PFSK-1 (cell line): ENCODE measurements at regions not wholly inside any gene's neighbourhood (a gene's known extent, or its start where the extent isn't known, plus 50 kb on each side); places are given as distances from the start of the nearest gene placed in this dataset.

Experiments used
- POLR2AphosphoS5 ChIP-seq: IDR thresholded peaks from 2 replicates; pipeline ENCODE4 v1.6.1; 2012; ENCODE audit warnings: low read depth, mild to moderate bottlenecking, control low read depth, low read length, moderate library complexity
- SIN3A ChIP-seq: IDR thresholded peaks from 2 replicates; pipeline ENCODE4 v1.6.1; 2012; ENCODE audit warnings: mild to moderate bottlenecking, low read length, moderate library complexity, borderline replicate concordance; ENCODE audit not compliant: insufficient read depth
- TAF1 ChIP-seq: IDR thresholded peaks from 2 replicates; pipeline ENCODE4 v1.6.1; 2012; ENCODE audit warnings: low read length, control low read depth, borderline replicate concordance; ENCODE audit not compliant: insufficient read depth
- TF ChIP-seq, protein P1 (sequence below), 2 experiments: IDR thresholded peaks; 2 replicates each; pipeline versions ENCODE4 v1.6.1 to v1.8.0; 2011 to 2012; ENCODE audit warnings: low read depth in 2 of 2, low read length in 2 of 2, control low read depth in 1 of 2, inconsistent platforms in 1 of 2, mild to moderate bottlenecking in 1 of 2, moderate library complexity in 1 of 2; ENCODE audit not compliant: insufficient read depth in 1 of 2

- TF ChIP-seq, protein P1, sequence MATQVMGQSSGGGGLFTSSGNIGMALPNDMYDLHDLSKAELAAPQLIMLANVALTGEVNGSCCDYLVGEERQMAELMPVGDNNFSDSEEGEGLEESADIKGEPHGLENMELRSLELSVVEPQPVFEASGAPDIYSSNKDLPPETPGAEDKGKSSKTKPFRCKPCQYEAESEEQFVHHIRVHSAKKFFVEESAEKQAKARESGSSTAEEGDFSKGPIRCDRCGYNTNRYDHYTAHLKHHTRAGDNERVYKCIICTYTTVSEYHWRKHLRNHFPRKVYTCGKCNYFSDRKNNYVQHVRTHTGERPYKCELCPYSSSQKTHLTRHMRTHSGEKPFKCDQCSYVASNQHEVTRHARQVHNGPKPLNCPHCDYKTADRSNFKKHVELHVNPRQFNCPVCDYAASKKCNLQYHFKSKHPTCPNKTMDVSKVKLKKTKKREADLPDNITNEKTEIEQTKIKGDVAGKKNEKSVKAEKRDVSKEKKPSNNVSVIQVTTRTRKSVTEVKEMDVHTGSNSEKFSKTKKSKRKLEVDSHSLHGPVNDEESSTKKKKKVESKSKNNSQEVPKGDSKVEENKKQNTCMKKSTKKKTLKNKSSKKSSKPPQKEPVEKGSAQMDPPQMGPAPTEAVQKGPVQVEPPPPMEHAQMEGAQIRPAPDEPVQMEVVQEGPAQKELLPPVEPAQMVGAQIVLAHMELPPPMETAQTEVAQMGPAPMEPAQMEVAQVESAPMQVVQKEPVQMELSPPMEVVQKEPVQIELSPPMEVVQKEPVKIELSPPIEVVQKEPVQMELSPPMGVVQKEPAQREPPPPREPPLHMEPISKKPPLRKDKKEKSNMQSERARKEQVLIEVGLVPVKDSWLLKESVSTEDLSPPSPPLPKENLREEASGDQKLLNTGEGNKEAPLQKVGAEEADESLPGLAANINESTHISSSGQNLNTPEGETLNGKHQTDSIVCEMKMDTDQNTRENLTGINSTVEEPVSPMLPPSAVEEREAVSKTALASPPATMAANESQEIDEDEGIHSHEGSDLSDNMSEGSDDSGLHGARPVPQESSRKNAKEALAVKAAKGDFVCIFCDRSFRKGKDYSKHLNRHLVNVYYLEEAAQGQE (IDR thresholded peaks at IDR 0.05; ENCODE audit: insufficient read depth in 1 of 2, low read depth in 2 of 2, low read length in 2 of 2) = no peak
- no peak for TF ChIP-seq POLR2AphosphoS5
- TF ChIP-seq TAF1 = no peak
- no peak for TF ChIP-seq SIN3A
Measured at GRCh38 chr12:93170928-93171327, 206.8 kb upstream of the NUDT4 start.
